ENCODE measurements at regions not wholly inside any gene's neighbourhood (a gene's known extent, or its start where the extent isn't known, plus 50 kb on each side); places are given as distances from the start of the nearest gene placed in this dataset.

DNA sequence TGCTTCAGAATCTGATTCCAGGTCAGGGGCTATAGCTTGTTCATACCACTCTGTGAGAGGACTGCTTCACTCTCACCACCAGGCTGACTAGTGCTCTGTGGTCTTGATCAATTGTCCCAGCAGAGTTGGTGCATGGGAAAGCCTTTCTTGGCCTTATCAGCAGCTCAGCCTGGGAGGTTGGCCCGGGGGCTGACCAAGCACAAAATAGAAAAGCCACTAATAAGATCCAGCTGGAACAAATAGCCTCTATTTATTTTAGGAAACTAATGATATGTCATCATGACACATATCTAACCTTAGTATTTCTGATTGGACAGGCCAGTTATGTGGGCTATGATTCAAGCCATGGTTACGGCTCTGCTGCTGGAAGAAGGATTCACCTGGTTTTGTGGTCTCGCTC is 134.2 kb downstream of the GDAP2 start:
- intact Hi-C loops (cut with DNase I, micrococcal nuclease) = no loop called here
- CTCF ChIA-PET = no interaction called here

DNA sequence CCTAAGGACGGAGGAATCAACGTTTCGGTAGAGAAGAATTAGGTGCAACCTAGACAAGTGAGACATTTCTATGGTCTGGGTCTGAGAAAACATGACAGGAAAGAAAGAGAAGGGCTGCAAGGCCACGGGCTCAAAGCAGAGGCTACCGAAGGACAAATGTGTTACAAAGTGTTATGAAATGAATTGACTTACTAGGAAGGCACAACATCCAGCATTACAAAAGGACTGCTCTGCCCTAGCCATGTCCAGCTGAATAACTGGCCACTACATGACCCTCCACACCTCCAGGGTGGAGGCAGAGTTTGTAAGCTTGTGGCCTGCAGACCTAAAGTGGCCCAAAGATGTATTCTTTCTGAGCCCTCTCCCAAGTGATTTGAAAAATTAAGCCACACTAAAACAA is 133.6 kb downstream of the GDAP2 start:
- Histone ChIP-seq H3K4me1 (ENCODE audit: insufficient read depth, low read length) (no peaks in the 10 kb centered on the region), H3K9me3 (ENCODE audit: control insufficient read depth in 1 of 2, insufficient read depth in 1 of 2, low read length in 2 of 2) (no peaks in the 10 kb centered on the region), H3K27ac (ENCODE audit: low read depth in 1 of 2, low read length in 2 of 2) (no peak overlapping the region), H3K27me3 (ENCODE audit: control insufficient read depth in 1 of 2, insufficient read depth in 2 of 2, low read length in 2 of 2) (peaks cover 0 to 9% of the 10 kb centered on the region in 2 experiments), H3K36me3 (ENCODE audit: insufficient read depth, low read length) (no peaks in the 10 kb centered on the region), H3K4me3 (ENCODE audit: low read length) (no peak overlapping the region)
- no peaks in the 10 kb centered on the region for H3K4me1 Mint-ChIP-seq (ENCODE audit: low read depth)
- H3K4me3 Mint-ChIP-seq = no peak overlapping the region
- POLR2A ChIA-PET = no interaction called here
- TF ChIP-seq, protein P1, sequence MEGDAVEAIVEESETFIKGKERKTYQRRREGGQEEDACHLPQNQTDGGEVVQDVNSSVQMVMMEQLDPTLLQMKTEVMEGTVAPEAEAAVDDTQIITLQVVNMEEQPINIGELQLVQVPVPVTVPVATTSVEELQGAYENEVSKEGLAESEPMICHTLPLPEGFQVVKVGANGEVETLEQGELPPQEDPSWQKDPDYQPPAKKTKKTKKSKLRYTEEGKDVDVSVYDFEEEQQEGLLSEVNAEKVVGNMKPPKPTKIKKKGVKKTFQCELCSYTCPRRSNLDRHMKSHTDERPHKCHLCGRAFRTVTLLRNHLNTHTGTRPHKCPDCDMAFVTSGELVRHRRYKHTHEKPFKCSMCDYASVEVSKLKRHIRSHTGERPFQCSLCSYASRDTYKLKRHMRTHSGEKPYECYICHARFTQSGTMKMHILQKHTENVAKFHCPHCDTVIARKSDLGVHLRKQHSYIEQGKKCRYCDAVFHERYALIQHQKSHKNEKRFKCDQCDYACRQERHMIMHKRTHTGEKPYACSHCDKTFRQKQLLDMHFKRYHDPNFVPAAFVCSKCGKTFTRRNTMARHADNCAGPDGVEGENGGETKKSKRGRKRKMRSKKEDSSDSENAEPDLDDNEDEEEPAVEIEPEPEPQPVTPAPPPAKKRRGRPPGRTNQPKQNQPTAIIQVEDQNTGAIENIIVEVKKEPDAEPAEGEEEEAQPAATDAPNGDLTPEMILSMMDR (IDR thresholded peaks at IDR 0.05) = no peak
- intact Hi-C loops (cut with DNase I, micrococcal nuclease) = no loop called here
- H3K9me3 Mint-ChIP-seq = no peaks in the 10 kb centered on the region
- DNase-seq = no peak
- ATAC-seq (ENCODE audit: poor library complexity) = no peak
- H3K27ac Mint-ChIP-seq = no peak overlapping the region
- CTCF ChIA-PET = no interaction called here
- no peaks in the 10 kb centered on the region for H3K36me3 Mint-ChIP-seq (ENCODE audit: low read depth)
- H3K27me3 Mint-ChIP-seq = peaks cover 21% of the 10 kb centered on the region

More for the DNA sequence above, 134.2 kb downstream of the GDAP2 start:
- peaks cover 21% of the 10 kb centered on the region for H3K27me3 Mint-ChIP-seq
- no peaks in the 10 kb centered on the region for H3K9me3 Mint-ChIP-seq
- no peaks in the 10 kb centered on the region for H3K36me3 Mint-ChIP-seq (ENCODE audit: low read depth)
- H3K27me3 ChIP-seq (ENCODE audit: control insufficient read depth in 1 of 2, insufficient read depth in 2 of 2, low read length in 2 of 2) = peaks cover 0 to 9% of the 10 kb centered on the region in 2 experiments
- H3K4me3 ChIP-seq (ENCODE audit: low read length) = no peak overlapping the region
- DNase-seq (no peak), ATAC-seq (ENCODE audit: poor library complexity) (no peak)
- POLR2A ChIA-PET = no interaction called here
- TF ChIP-seq, protein P1 (IDR thresholded peaks at IDR 0.05) = no peak
- no peak overlapping the region for H3K27ac Mint-ChIP-seq
- no peaks in the 10 kb centered on the region for H3K9me3 ChIP-seq (ENCODE audit: control insufficient read depth in 1 of 2, insufficient read depth in 1 of 2, low read length in 2 of 2)
- no peak overlapping the region for H3K4me3 Mint-ChIP-seq
- H3K4me1 Mint-ChIP-seq (ENCODE audit: low read depth) = no peaks in the 10 kb centered on the region
- no peaks in the 10 kb centered on the region for H3K4me1 ChIP-seq (ENCODE audit: insufficient read depth, low read length)
- H3K27ac ChIP-seq (ENCODE audit: low read depth in 1 of 2, low read length in 2 of 2) = no peak overlapping the region
- no peaks in the 10 kb centered on the region for H3K36me3 ChIP-seq (ENCODE audit: insufficient read depth, low read length)

DNA sequence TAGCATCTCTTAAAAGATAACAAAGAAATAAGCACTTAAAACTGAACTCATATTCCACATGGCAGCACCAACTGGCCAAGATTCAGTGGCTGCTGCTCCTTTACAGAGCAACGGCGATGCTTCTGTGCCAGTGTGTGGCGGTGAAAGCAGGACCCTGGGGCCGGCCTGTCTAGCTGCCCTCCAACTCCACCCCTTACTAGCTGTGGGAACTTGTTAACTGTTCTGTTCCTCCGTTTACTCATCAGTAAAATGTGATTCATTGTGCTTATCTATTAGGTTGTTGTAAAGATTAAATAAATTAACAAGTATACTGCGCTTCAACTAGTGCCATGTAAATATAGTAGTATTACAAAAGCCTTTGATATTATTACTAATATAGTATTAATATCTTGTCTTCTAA is 133.2 kb downstream of the GDAP2 start:
- no peaks in the 10 kb centered on the region for H3K4me1 Mint-ChIP-seq (ENCODE audit: low read depth)
- H3K27me3 Mint-ChIP-seq = peaks cover 21% of the 10 kb centered on the region
- DNase-seq (no peak), ATAC-seq (ENCODE audit: poor library complexity) (no peak)
- Histone ChIP-seq H3K27ac (ENCODE audit: low read depth in 1 of 2, low read length in 2 of 2) (no peak overlapping the region), H3K27me3 (ENCODE audit: control insufficient read depth in 1 of 2, insufficient read depth in 2 of 2, low read length in 2 of 2) (peaks cover 0 to 9% of the 10 kb centered on the region in 2 experiments), H3K4me3 (ENCODE audit: low read length) (no peak overlapping the region), H3K9me3 (ENCODE audit: control insufficient read depth in 1 of 2, insufficient read depth in 1 of 2, low read length in 2 of 2) (no peaks in the 10 kb centered on the region), H3K36me3 (ENCODE audit: insufficient read depth, low read length) (no peaks in the 10 kb centered on the region), H3K4me1 (ENCODE audit: insufficient read depth, low read length) (no peaks in the 10 kb centered on the region)
- no peaks in the 10 kb centered on the region for H3K36me3 Mint-ChIP-seq (ENCODE audit: low read depth)
- ChIA-PET POLR2A (no interaction called here), CTCF (no interaction called here)
- no peaks in the 10 kb centered on the region for H3K9me3 Mint-ChIP-seq
- intact Hi-C loops (cut with DNase I, micrococcal nuclease) = no loop called here
- H3K4me3 Mint-ChIP-seq = no peak overlapping the region
- H3K27ac Mint-ChIP-seq = no peak overlapping the region
- TF ChIP-seq, protein P1 (IDR thresholded peaks at IDR 0.05) = no peak

Data from CD4-positive, alpha-beta T cell (primary cell).